ENCODE measurements at regions not wholly inside any gene's neighbourhood (a gene's known extent, or its start where the extent isn't known, plus 50 kb on each side); places are given as distances from the start of the nearest gene placed in this dataset.

GRCh38 chr7:136446751-136447150, 421.7 kb upstream of the CHRM2 start:
- Histone ChIP-seq H3K9me3 (ENCODE audit: control insufficient read depth in 4 of 4, low read length in 3 of 4) (no peaks in the 10 kb centered on the region), H3K27ac (ENCODE audit: low read depth in 1 of 2, low read length in 2 of 2) (no peak overlapping the region), H3K9ac (ENCODE audit: low read depth in 1 of 2, low read length in 2 of 2) (no peak overlapping the region), H3K4me1 (ENCODE audit: control insufficient read depth in 4 of 4, insufficient read depth in 4 of 4, low read length in 3 of 4) (no peaks in the 10 kb centered on the region), H3K4me3 (ENCODE audit: low read depth in 1 of 3, low read length in 3 of 3) (no peak overlapping the region), H3K27me3 (ENCODE audit: control insufficient read depth in 4 of 4, insufficient read depth in 4 of 4, low read length in 3 of 4) (no peaks in the 10 kb centered on the region), H3K36me3 (ENCODE audit: control insufficient read depth in 4 of 4, insufficient read depth in 3 of 4, low read depth in 1 of 4, low read length in 3 of 4) (no peaks in the 10 kb centered on the region)
- no peak for DNase-seq (ENCODE audit: low spot score)
- TF ChIP-seq NR2F2 (IDR thresholded peaks at IDR 0.05) = no peak
- TF ChIP-seq JUND (IDR thresholded peaks at IDR 0.05) = no peak
- no peak for TF ChIP-seq TAF1 (conservative IDR thresholded peaks at IDR 0.05)
- TF ChIP-seq, protein P1, sequence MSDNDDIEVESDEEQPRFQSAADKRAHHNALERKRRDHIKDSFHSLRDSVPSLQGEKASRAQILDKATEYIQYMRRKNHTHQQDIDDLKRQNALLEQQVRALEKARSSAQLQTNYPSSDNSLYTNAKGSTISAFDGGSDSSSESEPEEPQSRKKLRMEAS (IDR thresholded peaks at IDR 0.05) = no peak
- TF ChIP-seq, protein P2, sequence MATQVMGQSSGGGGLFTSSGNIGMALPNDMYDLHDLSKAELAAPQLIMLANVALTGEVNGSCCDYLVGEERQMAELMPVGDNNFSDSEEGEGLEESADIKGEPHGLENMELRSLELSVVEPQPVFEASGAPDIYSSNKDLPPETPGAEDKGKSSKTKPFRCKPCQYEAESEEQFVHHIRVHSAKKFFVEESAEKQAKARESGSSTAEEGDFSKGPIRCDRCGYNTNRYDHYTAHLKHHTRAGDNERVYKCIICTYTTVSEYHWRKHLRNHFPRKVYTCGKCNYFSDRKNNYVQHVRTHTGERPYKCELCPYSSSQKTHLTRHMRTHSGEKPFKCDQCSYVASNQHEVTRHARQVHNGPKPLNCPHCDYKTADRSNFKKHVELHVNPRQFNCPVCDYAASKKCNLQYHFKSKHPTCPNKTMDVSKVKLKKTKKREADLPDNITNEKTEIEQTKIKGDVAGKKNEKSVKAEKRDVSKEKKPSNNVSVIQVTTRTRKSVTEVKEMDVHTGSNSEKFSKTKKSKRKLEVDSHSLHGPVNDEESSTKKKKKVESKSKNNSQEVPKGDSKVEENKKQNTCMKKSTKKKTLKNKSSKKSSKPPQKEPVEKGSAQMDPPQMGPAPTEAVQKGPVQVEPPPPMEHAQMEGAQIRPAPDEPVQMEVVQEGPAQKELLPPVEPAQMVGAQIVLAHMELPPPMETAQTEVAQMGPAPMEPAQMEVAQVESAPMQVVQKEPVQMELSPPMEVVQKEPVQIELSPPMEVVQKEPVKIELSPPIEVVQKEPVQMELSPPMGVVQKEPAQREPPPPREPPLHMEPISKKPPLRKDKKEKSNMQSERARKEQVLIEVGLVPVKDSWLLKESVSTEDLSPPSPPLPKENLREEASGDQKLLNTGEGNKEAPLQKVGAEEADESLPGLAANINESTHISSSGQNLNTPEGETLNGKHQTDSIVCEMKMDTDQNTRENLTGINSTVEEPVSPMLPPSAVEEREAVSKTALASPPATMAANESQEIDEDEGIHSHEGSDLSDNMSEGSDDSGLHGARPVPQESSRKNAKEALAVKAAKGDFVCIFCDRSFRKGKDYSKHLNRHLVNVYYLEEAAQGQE (IDR thresholded peaks at IDR 0.05) = no peak
- no peak for TF ChIP-seq FOXA1 (IDR thresholded peaks at IDR 0.05)
- no peak for TF ChIP-seq SP1 (IDR thresholded peaks at IDR 0.05)
- no peak for TF ChIP-seq RAD21 (IDR thresholded peaks at IDR 0.05)
- no peak for TF ChIP-seq FOXA2 (IDR thresholded peaks at IDR 0.05)
- TF ChIP-seq HNF4G (IDR thresholded peaks at IDR 0.05) = no peak
- TF ChIP-seq GABPA (IDR thresholded peaks at IDR 0.05 in 1 of 2, conservative IDR thresholded peaks at IDR 0.05 in 1 of 2) = no peak
- no peak for TF ChIP-seq ATF3 (IDR thresholded peaks at IDR 0.05)
- TF ChIP-seq EGR1 (IDR thresholded peaks at IDR 0.05; ENCODE audit: low read depth in 2 of 2) = no peak
- TF ChIP-seq YY1 (IDR thresholded peaks at IDR 0.05) = no peak
- no peak for TF ChIP-seq HNF4A (conservative IDR thresholded peaks at IDR 0.05)
- no peak for TF ChIP-seq RXRA (IDR thresholded peaks at IDR 0.05)
- no peak for TF ChIP-seq CTCF (IDR thresholded peaks at IDR 0.05; ENCODE audit: low read depth, low read length, missing input control)
- TF ChIP-seq ZBTB33 (IDR thresholded peaks at IDR 0.05) = no peak

Measured in liver (tissue), 7 donors.